Prostate gland (tissue), 2 donors: ENCODE measurements at regions not wholly inside any gene's neighbourhood (a gene's known extent, or its start where the extent isn't known, plus 50 kb on each side); places are given as distances from the start of the nearest gene placed in this dataset.

Experiments
- CTCF ChIP-seq, 4 experiments: fragments of 200-600 bp in 2 of 4; fragments of 450-650 bp in 2 of 4; sonication (generic) in 2 of 4; IDR thresholded peaks; 1 replicate in 3 of 4; 2 replicates in 1 of 4; pipeline ENCODE4 v1.5.1; 2016 to 2019; ENCODE audit warnings: antibody characterized with exemption in 4 of 4, mild to moderate bottlenecking in 2 of 4, moderate library complexity in 2 of 4
- POLR2A ChIP-seq: fragments of 450-650 bp; IDR thresholded peaks from one replicate; pipeline ENCODE4 v1.6.1; 2016; ENCODE audit warnings: antibody characterized with exemption, mild to moderate bottlenecking
- POLR2AphosphoS5 ChIP-seq: sonication (generic); formaldehyde crosslinking; IDR thresholded peaks from one replicate; pipeline ENCODE4 v1.6.1; 2017; ENCODE audit warnings: antibody characterized with exemption

DNA sequence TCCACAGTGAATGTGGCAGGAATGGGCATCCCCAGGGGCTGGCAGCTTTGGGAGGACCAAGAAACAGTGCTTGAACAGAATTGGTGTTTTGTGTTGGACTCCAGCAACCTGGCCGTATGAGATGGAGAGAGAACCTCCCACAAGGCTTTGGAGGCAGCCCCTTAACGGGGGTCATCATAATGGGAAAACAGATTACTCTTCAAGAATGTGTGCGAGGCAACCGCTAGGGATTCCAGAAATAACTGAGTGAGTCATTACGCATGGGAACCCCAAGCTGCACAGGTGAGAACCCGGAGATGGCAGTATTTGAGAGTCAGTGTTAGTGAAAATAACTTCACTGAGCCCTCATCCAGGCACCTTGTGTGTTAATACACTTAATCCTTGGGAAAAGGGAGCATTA lies 567.8 kb upstream of the TBX3 start:
- TF ChIP-seq CTCF (IDR thresholded peaks at IDR 0.05) (no peak), POLR2AphosphoS5 (no peak), POLR2A (no peak)
